Ovary (tissue), 3 donors: ENCODE measurements at regions not wholly inside any gene's neighbourhood (a gene's known extent, or its start where the extent isn't known, plus 50 kb on each side); places are given as distances from the start of the nearest gene placed in this dataset.

ENCODE experiments used
- CTCF ChIP-seq, 3 donors: fragments of 450-650 bp in 2 of 3; fragments of 200-600 bp in 1 of 3; IDR thresholded peaks; one replicate each; pipeline versions ENCODE4 v1.5.1 to v1.8.0; 2016 to 2022; ENCODE audit warnings: antibody characterized with exemption in 3 of 3, mild to moderate bottlenecking in 1 of 3
- EP300 ChIP-seq: sonication (generic); formaldehyde crosslinking; IDR thresholded peaks from one replicate; pipeline ENCODE4 v1.6.1; 2017; ENCODE audit warnings: antibody characterized with exemption
- POLR2A ChIP-seq: fragments of 450-650 bp; IDR thresholded peaks from one replicate; pipeline ENCODE4 v1.6.1; 2017; ENCODE audit warnings: antibody characterized with exemption, mild to moderate bottlenecking, moderate library complexity
- donor health status: DM: no; HTN: no; CAD: no.

- TF ChIP-seq POLR2A (no peak), CTCF (IDR thresholded peaks at IDR 0.05) (no peak), EP300 (no peak)
Observed at GRCh38 chr19:31000913-31001312, 348.3 kb downstream of the TSHZ3 start.
